A549 (cell line): ENCODE measurements at regions not wholly inside any gene's neighbourhood (a gene's known extent, or its start where the extent isn't known, plus 50 kb on each side); places are given as distances from the start of the nearest gene placed in this dataset.

ENCODE experiments used
- CTCF ChIP-seq: fragments of >200 bp; sonication (Bioruptor Twin); formaldehyde crosslinking; IDR thresholded peaks from 3 replicates; pipeline ENCODE4 v1.5.1; 2016
- E2F6 ChIP-seq: IDR thresholded peaks from 2 replicates; pipeline ENCODE4 v1.6.1; 2012; ENCODE audit warnings: low read depth, borderline replicate concordance
- EP300 ChIP-seq, 2 experiments: fragments of >200 bp; sonication (Bioruptor Twin); formaldehyde crosslinking; IDR thresholded peaks; 2 replicates in 1 of 2; 3 replicates in 1 of 2; pipeline ENCODE4 v1.6.1; 2016 to 2017
- ESRRA ChIP-seq: fragments of 150-350 bp; IDR thresholded peaks from 2 replicates; pipeline ENCODE4 v1.6.1; 2014; ENCODE audit warnings: mild to moderate bottlenecking, low read length, borderline replicate concordance
- GATA3 ChIP-seq: IDR thresholded peaks from 2 replicates; pipeline ENCODE4 v1.6.1; 2012; ENCODE audit warnings: borderline replicate concordance
- MAZ ChIP-seq: fragments of 150-350 bp; IDR thresholded peaks from 2 replicates; pipeline ENCODE4 v1.6.1; 2014; ENCODE audit warnings: antibody characterized with exemption, low read depth, low read length, borderline replicate concordance

DNA sequence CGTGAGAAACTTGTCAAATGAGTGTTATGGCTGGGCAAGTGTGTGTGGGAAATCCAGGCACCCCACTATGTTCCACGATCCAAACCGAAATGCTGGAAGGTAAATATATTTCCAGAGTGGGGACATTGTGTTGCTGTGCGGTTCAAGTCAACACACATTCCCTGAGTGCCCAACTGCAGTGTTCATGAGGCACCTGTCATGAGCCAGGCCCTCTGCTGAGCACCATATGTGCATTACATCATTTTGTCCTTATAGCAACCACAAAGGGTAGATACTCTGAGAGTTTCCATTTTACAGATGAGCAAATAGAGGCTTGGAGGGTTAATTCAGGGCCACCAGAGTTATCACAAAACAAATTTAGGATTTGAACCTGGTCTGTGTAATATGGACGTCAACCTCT, 59.9 kb upstream of the SOD1 start:
- TF ChIP-seq E2F6 (no peak), EP300 (IDR thresholded peaks at IDR 0.05) (no peak), CTCF (no peak), GATA3 (no peak), MAZ (no peak), ESRRA (no peak)
